ENCODE measurements at regions not wholly inside any gene's neighbourhood (a gene's known extent, or its start where the extent isn't known, plus 50 kb on each side); places are given as distances from the start of the nearest gene placed in this dataset.

GRCh38 chr6:142510211-142510610 is 208.4 kb downstream of the ADGRG6 start:
- TF ChIP-seq POLR2A (IDR thresholded peaks at IDR 0.05; ENCODE audit: low read depth, low read length), result no peak
- TF ChIP-seq POLR2AphosphoS5 (IDR thresholded peaks at IDR 0.05; ENCODE audit: low read depth, low read length), result no peak
